Stimulated activated naive CD4-positive, alpha-beta T cell (primary cell): ENCODE measurements at regions not wholly inside any gene's neighbourhood (a gene's known extent, or its start where the extent isn't known, plus 50 kb on each side); places are given as distances from the start of the nearest gene placed in this dataset.
"Not testable (repeated sequence)": the region's sequence is repeated elsewhere in the genome, so short reads cannot be mapped to it uniquely, and the experiment has no call there.

Experiments used
- DNase-seq, 6 experiments: peaks; one replicate each; lab custom pipeline; 2025; lab: John Stamatoyannopoulos, UW

DNA sequence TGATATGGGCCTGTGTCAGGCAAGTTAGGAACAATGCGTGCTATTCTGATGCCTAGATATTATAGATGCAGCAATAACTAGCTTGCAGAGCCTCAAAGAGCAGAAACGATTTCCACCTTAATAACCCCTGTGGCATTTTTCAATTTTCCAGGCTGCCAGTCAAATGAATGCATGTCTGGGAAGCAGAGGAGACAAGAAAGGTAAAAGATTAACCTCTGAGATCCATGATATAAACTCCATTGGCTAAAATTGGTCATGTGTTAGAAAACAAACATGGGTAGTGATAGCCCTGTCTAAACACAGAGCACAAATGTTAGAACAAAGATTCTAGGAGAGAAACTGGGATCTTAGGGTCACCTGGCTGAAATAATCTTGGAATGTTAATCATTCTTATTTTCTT, 811.1 kb downstream of the DIAPH3 start:
- DNase-seq: no peak

GRCh38 chr13:59354665-59355369, 808.9 kb downstream of the DIAPH3 start:
- DNase-seq: no peak

DNA sequence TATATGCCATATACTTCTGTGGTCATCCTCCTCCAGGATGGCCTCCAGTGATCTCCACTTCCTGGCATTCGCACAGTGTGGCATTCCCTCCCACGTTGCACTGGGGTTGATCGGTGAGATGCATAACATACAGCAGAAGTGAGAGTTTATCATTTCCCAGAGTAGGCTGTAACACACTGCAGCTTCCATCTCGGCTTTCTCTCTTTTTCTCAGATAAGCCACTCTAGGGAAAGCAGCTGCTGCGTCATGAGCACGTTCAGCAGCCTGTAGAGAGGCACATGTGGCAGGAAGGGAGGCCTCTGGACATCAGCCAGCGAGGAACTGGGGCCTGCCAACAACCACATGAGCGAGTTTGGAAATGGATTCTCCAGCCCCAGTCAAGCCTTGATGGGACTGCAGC, 807.1 kb downstream of the DIAPH3 start:
- no peak for DNase-seq

DNA sequence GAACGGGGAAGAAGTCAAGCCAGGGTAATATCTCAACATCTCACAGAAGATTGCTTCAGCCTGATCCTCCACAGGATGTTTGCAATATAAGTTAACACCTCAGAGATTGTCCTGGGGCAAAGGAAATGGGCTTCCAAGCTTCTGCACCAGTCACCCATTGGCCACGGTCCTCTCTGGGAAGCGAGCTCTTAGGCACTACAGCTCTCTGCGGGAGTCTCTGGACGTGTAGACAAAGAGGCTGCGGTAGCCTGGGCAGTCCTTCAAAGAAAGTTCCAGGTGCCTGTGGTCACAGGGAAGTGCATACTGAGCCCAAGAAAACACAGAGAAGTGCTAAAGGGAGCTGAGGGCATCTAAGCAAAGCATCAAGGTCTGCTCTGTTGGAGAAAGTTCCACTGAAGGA, 805.7 kb downstream of the DIAPH3 start:
- no peak for DNase-seq

DNA sequence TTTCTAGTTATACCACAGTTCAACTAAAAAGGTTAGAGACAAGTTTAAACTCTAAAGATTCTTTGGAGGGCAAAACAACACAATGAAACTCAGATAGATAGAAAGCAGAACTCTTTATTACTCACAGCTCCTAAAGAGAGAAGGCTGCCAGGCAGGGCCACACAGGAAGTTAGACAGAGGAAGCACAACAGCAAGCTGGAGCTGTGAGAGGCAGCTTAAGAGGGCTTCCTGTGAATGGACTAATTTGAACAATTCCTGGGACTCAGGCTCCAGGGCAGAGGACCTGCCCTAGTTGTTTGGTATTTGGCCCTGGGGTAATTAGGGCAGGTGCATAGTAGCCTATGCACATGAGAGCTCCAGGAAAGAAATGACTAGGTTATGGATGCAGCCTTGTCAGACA, 803.6 kb downstream of the DIAPH3 start:
- DNase-seq: no peak

GRCh38 chr13:59360916-59361315, 802.8 kb downstream of the DIAPH3 start:
- no peak for DNase-seq

DNA sequence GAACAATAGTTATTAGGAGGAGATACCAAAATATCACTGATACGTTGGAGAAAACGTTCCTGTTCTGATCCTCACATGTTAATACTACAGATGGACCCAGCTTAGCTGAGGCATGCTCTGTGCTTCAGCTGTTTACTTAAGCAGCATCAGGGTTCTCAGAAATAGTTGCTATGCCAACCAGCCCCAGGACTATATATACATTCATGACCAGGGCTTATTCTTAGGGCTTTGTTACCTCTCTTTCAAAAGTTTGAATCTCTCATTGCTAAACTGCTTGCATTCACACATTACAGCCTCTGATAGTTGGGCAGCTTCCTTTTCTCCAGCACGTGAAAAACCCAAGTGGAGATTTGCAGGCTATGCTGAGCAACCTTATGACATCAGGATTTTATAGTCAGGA, 800.4 kb downstream of the DIAPH3 start:
- no peak for DNase-seq

- no peak for DNase-seq
Observed at GRCh38 chr13:59363947-59364346, 799.8 kb downstream of the DIAPH3 start.

GRCh38 chr13:59364641-59365085, 799.1 kb downstream of the DIAPH3 start:
- DNase-seq: no peak

GRCh38 chr13:59367467-59367866, 796.3 kb downstream of the DIAPH3 start:
- DNase-seq: no peak

DNA sequence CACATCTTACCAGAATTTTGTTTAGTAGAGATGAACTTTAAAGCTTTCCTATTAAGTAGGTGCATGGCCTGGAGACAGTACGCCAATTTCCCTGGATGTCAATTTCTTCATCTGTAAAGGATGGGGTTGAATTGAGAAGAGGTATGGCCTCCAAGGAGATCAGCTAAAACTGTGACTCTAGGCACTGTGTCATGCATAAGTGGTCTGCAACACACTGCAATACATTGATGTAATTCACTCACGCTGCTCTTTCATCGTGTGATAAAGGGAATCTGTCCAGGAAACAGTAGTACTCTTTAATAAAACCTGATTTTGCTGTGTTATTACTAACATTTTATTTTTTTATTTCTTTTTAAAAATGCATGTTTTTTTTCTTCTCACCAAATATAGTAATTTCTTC, 795.8 kb downstream of the DIAPH3 start:
- DNase-seq: no peak

DNA sequence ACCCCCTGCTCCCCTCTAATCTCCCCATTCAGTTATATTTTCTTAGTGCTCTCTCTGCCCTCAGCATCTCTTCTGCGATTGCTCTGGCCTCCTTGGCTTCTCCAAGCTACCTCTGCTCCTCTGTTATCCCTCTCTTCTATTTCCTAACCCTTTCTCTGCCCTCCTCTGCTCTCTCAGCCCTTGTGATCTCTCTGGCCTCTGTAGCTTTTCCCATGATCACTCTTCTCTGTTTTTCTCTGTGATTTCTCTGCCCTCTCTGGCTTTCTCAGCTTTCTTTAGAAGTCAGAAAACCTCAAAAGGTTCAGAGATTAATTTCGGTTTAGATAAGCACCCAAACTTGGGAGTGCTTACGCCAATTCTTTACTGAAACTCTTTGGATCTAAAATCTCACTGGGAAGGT, 795.0 kb downstream of the DIAPH3 start:
- DNase-seq: no peak

DNA sequence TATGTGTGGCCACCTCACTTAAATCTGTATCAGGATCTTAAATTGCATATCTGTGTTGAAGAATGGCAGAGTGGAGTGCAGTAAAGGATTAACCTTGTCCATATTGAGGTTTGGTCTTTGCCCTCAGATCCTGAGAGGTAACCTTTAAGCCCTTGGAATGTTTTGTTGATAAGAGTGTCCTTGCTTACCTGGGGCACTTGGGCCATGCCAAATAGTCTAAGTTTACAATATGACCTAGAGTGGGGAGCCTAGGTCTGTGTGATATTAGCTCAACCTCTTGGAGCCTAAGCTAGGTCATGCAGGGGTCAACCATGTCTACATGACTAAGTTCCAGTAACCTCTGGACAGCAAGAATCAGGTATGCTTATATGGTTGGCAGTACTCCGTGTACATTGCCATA, 792.5 kb downstream of the DIAPH3 start:
- no peak for DNase-seq

DNA sequence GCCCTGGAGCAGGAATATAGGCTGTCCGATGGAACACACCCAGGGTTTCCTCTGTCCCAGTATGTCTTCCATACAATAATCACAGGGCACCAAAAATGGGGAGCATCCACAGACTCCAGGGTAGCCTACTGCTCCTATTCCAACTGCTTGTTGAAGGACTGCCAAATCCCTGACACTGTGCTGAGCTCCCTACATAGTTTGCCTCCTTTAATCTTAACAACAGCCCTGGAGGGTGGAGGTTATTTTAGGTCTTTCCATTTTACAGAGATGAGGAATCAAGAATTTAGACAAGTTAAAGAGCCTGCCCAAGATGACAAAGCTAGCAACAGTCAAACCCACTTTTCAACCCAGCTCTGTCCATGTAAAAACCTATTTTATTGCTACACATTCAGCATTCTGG, 790.4 kb downstream of the DIAPH3 start:
- DNase-seq: no peak

GRCh38 chr13:59374691-59375090, 789.0 kb downstream of the DIAPH3 start:
- DNase-seq: no peak

DNA sequence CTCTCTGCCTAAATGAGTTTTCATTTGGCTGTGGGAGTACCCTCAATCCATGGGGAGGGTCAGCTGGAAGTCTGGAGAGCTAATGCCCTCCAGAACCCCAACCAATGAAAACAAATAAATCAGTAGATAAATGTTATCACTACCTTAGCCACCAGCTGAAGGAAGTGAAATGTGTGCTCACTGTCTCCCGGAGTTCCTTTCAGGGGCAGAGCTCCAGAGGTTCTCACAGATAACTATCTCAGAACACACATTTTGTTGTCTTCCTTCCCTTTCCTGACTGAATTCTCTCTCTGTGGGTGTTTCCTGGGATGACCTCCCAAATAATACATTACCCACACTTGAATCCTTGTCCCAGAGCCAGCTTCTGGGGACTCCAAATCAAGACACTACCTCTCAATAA, 779.6 kb downstream of the DIAPH3 start:
- no peak for DNase-seq

- peak in 5 of 6 experiments; percentile 3 to 78 (median 68) for DNase-seq
Observed at GRCh38 chr13:59391696-59392095, 772.0 kb downstream of the DIAPH3 start.

DNA sequence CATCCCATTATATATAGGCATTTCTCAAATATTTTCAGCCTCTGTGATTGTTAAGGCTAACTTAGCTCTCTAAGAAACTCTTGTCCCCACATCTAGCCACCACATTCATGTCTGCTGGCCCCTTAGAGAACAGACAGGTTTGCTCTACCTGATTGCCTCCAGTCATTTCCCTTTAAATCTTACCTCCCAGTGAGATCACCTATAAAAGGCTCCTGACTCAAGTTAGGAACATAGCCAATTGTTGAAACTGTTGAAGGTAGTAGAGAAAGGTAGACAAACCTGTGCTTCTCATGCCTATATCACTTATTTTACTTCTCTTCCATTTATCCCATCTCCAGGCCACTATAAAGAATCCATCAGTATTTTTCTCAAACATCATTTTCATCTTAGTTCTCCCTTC, 771.4 kb downstream of the DIAPH3 start:
- DNase-seq: no peak

GRCh38 chr13:59394496-59394895, 769.2 kb downstream of the DIAPH3 start:
- no peak for DNase-seq

GRCh38 chr13:59398127-59398526, 765.6 kb downstream of the DIAPH3 start:
- no peak for DNase-seq

- DNase-seq: no peak
Observed at GRCh38 chr13:59398661-59399060, 765.1 kb downstream of the DIAPH3 start.

DNA sequence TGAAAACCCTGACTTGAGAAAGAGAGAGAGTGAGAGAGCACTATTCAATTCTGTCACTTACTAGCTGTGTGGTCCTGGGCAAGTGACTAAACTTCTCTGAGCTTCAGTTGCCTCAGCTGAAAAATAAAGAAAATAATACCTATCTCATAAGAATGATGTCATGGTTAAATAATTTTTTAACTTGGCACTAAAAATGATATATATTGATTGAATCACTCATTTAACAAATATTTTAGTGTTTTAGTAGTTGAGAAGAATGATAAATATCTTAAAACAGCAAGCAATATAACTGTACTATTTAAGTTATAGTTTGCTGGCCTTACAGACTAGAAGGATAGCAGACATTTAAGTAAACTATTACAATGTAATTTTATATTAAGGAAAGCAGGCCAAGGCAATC, 764.2 kb downstream of the DIAPH3 start:
- DNase-seq: no peak

- no peak for DNase-seq
Observed at GRCh38 chr13:59404331-59404730, 759.4 kb downstream of the DIAPH3 start.

DNA sequence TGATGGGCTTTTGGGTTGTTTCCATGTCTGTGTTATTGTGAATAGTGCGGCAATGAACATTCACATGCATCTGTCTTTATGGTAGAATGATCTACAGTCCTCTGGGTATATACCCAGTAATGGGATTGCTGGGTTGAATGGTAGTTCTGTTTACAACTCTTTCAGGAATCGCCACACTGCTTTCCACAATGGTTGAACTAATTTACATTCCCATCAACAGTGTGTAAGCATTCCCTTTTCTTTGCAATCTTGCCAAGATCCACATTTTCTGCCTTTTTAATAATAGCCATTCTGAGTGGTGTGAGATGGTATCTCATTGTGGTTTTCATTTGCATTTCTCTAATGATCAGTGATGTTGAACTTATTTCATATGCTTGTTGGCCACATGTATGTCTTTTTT, 756.5 kb downstream of the DIAPH3 start:
- not testable (repeated sequence) for DNase-seq
